ENCODE measurements at regions not wholly inside any gene's neighbourhood (a gene's known extent, or its start where the extent isn't known, plus 50 kb on each side); places are given as distances from the start of the nearest gene placed in this dataset.
"Not testable (repeated sequence)": the region's sequence is repeated elsewhere in the genome, so short reads cannot be mapped to it uniquely, and the experiment has no call there.

DNA sequence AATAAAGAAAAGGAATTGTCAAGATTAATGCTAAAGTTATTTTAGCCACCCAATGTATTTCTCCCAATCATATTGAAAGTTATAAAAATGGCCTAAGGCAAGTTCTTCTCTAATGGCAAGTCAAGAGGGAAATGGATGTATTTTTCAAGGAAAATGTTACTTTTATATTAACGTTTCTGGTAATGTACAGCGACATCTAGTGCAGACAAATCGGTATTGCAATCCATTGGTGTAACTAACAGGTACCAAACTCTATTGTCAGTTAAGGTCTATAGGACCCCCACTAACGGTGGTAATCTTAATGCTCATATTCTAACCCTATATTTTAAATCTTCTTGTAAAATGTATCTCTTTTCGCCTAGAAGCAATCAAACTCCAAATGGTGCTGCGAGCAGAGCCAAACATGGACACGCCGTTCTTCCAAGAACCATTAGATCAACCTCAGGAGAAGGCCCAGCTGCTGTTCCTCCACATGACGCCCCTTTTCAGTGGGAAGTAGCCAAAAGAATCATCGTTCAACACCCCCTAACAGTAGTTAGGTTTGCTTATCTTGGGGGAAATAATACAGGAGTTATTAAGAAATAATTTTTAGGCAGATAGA is 98.5 kb upstream of the PABPC3 start:
- no peaks in the 10 kb centered on the region for H3K9me3 ChIP-seq (ENCODE audit: low read depth)
- TF ChIP-seq, protein P1, sequence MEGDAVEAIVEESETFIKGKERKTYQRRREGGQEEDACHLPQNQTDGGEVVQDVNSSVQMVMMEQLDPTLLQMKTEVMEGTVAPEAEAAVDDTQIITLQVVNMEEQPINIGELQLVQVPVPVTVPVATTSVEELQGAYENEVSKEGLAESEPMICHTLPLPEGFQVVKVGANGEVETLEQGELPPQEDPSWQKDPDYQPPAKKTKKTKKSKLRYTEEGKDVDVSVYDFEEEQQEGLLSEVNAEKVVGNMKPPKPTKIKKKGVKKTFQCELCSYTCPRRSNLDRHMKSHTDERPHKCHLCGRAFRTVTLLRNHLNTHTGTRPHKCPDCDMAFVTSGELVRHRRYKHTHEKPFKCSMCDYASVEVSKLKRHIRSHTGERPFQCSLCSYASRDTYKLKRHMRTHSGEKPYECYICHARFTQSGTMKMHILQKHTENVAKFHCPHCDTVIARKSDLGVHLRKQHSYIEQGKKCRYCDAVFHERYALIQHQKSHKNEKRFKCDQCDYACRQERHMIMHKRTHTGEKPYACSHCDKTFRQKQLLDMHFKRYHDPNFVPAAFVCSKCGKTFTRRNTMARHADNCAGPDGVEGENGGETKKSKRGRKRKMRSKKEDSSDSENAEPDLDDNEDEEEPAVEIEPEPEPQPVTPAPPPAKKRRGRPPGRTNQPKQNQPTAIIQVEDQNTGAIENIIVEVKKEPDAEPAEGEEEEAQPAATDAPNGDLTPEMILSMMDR (IDR thresholded peaks at IDR 0.05; ENCODE audit: low read depth, low read length), result peak; percentile 70
- H3K36me3 ChIP-seq, result no peaks in the 10 kb centered on the region
- H3K4me1 ChIP-seq (ENCODE audit: low read depth), result no peaks in the 10 kb centered on the region
- peak; percentile 47 to 56 for DNase-seq (ENCODE audit: low read depth in 1 of 2, low spot score in 1 of 2)
- H3K27ac ChIP-seq, result no peak overlapping the region
- no peaks in the 10 kb centered on the region for H3K27me3 ChIP-seq
- H3K4me3 ChIP-seq, result no peak overlapping the region

DNA sequence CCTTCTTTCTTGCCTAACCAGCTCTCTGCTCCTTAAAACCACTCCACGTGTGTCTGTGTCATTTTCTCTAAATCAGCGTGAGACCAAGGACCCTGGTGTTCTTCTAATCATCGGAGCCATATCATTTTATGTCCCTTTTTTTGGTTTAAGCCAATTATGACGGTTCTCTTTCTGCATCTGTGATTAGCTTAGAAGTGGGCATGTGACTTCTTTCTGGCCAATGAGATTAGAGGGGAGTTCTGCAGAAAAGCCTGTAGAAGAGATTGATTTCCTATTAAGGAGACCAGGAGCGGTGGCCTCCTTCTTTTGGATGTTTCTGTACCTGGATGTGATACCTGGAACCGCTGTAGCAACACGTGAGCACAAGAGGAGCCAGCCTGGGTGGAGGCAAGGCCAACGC is 97.5 kb upstream of the PABPC3 start:
- no peaks in the 10 kb centered on the region for H3K27me3 ChIP-seq
- TF ChIP-seq, protein P1 (IDR thresholded peaks at IDR 0.05; ENCODE audit: low read depth, low read length), result no peak
- H3K4me1 ChIP-seq (ENCODE audit: low read depth), result no peaks in the 10 kb centered on the region
- H3K36me3 ChIP-seq, result no peaks in the 10 kb centered on the region
- no peak overlapping the region for H3K27ac ChIP-seq
- no peak overlapping the region for H3K4me3 ChIP-seq
- no peak for DNase-seq (ENCODE audit: low read depth in 1 of 2, low spot score in 1 of 2)
- H3K9me3 ChIP-seq (ENCODE audit: low read depth), result no peaks in the 10 kb centered on the region

GRCh38 chr13:25001476-25002206 is 94.3 kb upstream of the PABPC3 start:
- TF ChIP-seq, protein P1 (IDR thresholded peaks at IDR 0.05; ENCODE audit: low read depth, low read length), result no peak
- no peaks in the 10 kb centered on the region for H3K9me3 ChIP-seq (ENCODE audit: low read depth)
- H3K27me3 ChIP-seq, result no peaks in the 10 kb centered on the region
- DNase-seq (ENCODE audit: low read depth in 1 of 2, low spot score in 1 of 2), result no peak
- no peaks in the 10 kb centered on the region for H3K4me1 ChIP-seq (ENCODE audit: low read depth)
- no peaks in the 10 kb centered on the region for H3K36me3 ChIP-seq
- H3K4me3 ChIP-seq, result no peak overlapping the region
- H3K27ac ChIP-seq, result no peak overlapping the region

DNA sequence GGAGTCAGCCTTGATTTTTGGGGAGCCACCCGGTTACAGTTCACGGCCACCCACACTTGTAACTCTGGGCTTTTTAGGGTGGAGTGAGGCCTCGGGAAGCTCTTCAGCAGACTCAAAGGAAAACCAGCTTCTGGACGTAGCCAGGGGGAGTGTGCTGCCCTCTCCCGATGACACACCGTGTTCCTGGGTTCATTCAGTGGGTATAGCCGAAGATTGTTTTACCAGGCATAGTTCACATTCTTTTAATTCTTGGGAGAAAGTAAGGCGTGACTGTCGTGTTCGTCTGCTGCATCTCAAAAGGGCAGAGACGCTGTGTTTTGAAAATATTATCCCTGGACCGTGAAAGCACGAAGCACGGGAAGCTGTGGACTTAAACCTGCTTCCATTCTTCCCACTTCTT is 93.6 kb upstream of the PABPC3 start:
- not testable (repeated sequence) for H3K4me1 ChIP-seq (ENCODE audit: low read depth); H3K27ac ChIP-seq; H3K27me3 ChIP-seq; H3K9me3 ChIP-seq (ENCODE audit: low read depth); H3K4me3 ChIP-seq; H3K36me3 ChIP-seq
- peak in 1 of 2 donors; percentile 26 for DNase-seq (ENCODE audit: low read depth in 1 of 2, low spot score in 1 of 2)
- TF ChIP-seq, protein P1 (IDR thresholded peaks at IDR 0.05; ENCODE audit: low read depth, low read length), result peak; percentile 18

DNA sequence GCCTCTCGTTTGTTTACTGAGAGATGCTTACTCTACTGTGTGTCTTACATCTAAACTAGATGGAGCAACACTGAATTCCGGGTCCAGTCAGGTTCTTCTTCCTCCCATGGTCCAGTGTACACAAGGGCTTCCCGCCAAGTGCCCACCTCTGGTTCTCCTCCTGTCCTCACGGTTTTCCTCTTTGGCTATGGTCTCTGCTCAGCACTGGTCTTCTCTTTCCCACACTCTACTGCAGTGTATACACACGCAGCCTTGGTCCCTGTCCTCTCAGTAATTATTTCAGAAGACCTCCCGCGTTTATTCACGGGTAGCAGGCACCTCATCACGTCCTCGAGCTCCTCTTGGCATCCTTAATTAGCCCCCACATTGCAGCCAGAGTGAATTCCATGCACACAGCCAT is 91.4 kb upstream of the PABPC3 start:
- DNase-seq (ENCODE audit: low read depth in 1 of 2, low spot score in 1 of 2); H3K36me3 ChIP-seq; H3K27me3 ChIP-seq; H3K4me3 ChIP-seq; H3K27ac ChIP-seq; H3K4me1 ChIP-seq (ENCODE audit: low read depth); H3K9me3 ChIP-seq (ENCODE audit: low read depth): not testable (repeated sequence)

DNA sequence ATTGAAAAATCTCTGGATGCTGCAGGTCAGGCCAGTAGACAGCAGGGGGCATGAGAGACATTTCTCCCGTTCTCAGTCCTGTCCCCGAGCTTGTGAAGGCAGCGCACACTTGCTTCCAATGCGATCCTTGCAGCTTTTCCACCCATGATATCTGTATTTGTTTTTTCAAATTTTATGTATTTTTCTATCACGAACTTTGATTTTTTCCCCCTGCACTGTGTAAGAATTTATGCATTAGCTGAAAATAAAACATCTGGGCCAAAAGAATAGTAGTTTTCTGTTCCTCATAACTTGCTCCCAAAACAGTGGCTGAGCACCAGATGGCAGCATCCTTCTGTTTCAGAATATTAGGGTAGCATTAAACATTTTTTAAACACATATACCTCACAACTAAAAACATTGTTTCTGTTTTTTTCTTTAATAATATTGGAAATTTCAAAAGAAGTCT is 90.9 kb upstream of the PABPC3 start:
- not testable (repeated sequence) for H3K27me3 ChIP-seq; H3K27ac ChIP-seq; H3K4me1 ChIP-seq (ENCODE audit: low read depth); H3K4me3 ChIP-seq; H3K36me3 ChIP-seq; H3K9me3 ChIP-seq (ENCODE audit: low read depth)
- TF ChIP-seq, protein P1 (IDR thresholded peaks at IDR 0.05; ENCODE audit: low read depth, low read length), result peak; percentile 27
- peak in 1 of 2 donors; percentile 38 for DNase-seq (ENCODE audit: low read depth in 1 of 2, low spot score in 1 of 2)

DNA sequence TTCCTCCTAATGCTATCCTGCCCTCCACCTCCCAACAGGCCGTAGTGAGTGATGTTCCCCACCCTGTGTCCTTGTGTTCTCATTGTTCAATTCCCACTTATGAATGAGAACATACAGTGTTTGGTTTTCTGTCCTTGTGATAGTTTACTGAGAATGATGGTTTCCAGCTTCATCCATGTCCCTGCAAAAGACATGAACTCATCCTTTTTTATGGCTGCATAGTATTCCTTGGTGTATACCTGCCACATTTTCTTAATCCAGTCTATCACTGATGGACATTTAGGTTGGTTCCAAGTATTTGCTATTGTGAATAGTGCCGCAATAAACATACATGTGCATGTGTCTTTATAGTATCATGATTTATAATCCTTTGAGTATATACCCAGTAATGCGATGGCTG is 88.5 kb upstream of the PABPC3 start:
- not testable (repeated sequence) for DNase-seq (ENCODE audit: low read depth in 1 of 2, low spot score in 1 of 2); H3K4me3 ChIP-seq

GRCh38 chr13:25014398-25014973 is 81.5 kb upstream of the PABPC3 start:
- peaks cover 47% of the 10 kb centered on the region for H3K27me3 ChIP-seq
- not testable (repeated sequence) for H3K36me3 ChIP-seq; H3K4me3 ChIP-seq; DNase-seq (ENCODE audit: low read depth in 1 of 2, low spot score in 1 of 2); H3K27ac ChIP-seq; H3K4me1 ChIP-seq (ENCODE audit: low read depth); H3K9me3 ChIP-seq (ENCODE audit: low read depth)

More for the DNA sequence above, 88.5 kb upstream of the PABPC3 start:
- H3K27ac ChIP-seq; H3K9me3 ChIP-seq (ENCODE audit: low read depth); H3K36me3 ChIP-seq; H3K4me1 ChIP-seq (ENCODE audit: low read depth); H3K27me3 ChIP-seq: not testable (repeated sequence)

DNA sequence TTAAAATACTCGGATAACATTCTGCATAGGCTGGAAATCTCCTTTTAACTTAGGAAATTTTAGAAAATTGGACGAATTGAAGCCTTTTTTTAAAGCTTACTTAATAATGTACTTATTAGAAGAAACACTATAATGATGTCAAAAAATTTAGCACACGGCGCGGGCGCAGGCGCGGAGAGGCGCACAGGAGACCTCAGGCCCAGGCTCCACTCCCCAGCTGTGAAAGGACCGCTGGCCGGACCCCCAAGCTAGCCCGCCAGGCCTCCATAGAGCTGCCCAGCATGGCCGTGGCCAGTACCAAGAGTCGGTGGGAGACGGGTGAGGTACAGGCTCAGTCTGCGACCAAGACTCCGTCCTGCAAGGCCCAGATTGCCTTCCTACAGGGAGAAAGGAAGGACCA is 78.8 kb upstream of the PABPC3 start:
- H3K27ac ChIP-seq; H3K4me3 ChIP-seq; H3K4me1 ChIP-seq (ENCODE audit: low read depth); H3K36me3 ChIP-seq; H3K9me3 ChIP-seq (ENCODE audit: low read depth); DNase-seq (ENCODE audit: low read depth in 1 of 2, low spot score in 1 of 2): not testable (repeated sequence)
- H3K27me3 ChIP-seq, result peaks cover 70% of the 10 kb centered on the region
